HT1080 (cell line): ENCODE measurements at regions not wholly inside any gene's neighbourhood (a gene's known extent, or its start where the extent isn't known, plus 50 kb on each side); places are given as distances from the start of the nearest gene placed in this dataset.

ENCODE experiments used
- DNase-seq: peaks from one replicate; pipeline ENCODE4 v3.0.0-alpha.2; 2015; ENCODE audit warnings: low read depth

- no peak for DNase-seq
Measured at GRCh38 chr5:179430193-179431175, 85.2 kb upstream of the ADAMTS2 start.

- no peak for DNase-seq
Measured at GRCh38 chr5:179427676-179428056, 82.4 kb upstream of the ADAMTS2 start.

- DNase-seq: no peak
Measured at GRCh38 chr5:179427032-179427675, 81.9 kb upstream of the ADAMTS2 start.

- DNase-seq: no peak
Measured at GRCh38 chr5:179422908-179423481, 77.7 kb upstream of the ADAMTS2 start.

GRCh38 chr5:179422213-179422855 lies 77.1 kb upstream of the ADAMTS2 start:
- DNase-seq: no peak

- DNase-seq: peak; percentile 8
Measured at GRCh38 chr5:179421144-179421901, 76.1 kb upstream of the ADAMTS2 start.

- DNase-seq: no peak
Measured at GRCh38 chr5:179420476-179420875, 75.2 kb upstream of the ADAMTS2 start.

- no peak for DNase-seq
Measured at GRCh38 chr5:179418972-179419371, 73.7 kb upstream of the ADAMTS2 start.

GRCh38 chr5:179417696-179418095 lies 72.4 kb upstream of the ADAMTS2 start:
- DNase-seq: no peak

- no peak for DNase-seq
Measured at GRCh38 chr5:179417016-179417415, 71.8 kb upstream of the ADAMTS2 start.

GRCh38 chr5:179416114-179416822 lies 71.0 kb upstream of the ADAMTS2 start:
- DNase-seq: no peak

GRCh38 chr5:179415291-179416060 lies 70.2 kb upstream of the ADAMTS2 start:
- DNase-seq: no peak

- no peak for DNase-seq
Measured at GRCh38 chr5:179414459-179415261, 69.4 kb upstream of the ADAMTS2 start.

GRCh38 chr5:179413711-179414458 lies 68.6 kb upstream of the ADAMTS2 start:
- DNase-seq: no peak

GRCh38 chr5:179413086-179413690 lies 67.9 kb upstream of the ADAMTS2 start:
- no peak for DNase-seq

GRCh38 chr5:179411161-179411841 lies 66.0 kb upstream of the ADAMTS2 start:
- DNase-seq: no peak
